HS-27A (cell line): ENCODE measurements at regions not wholly inside any gene's neighbourhood (a gene's known extent, or its start where the extent isn't known, plus 50 kb on each side); places are given as distances from the start of the nearest gene placed in this dataset.
"Not testable (repeated sequence)": the region's sequence is repeated elsewhere in the genome, so short reads cannot be mapped to it uniquely, and the experiment has no call there.

ENCODE experiments used
- DNase-seq: peaks from one replicate; pipeline ENCODE4 v3.0.0-alpha.2; 2012; ENCODE audit warnings: low read depth, missing footprints

GRCh38 chr20:61092251-61092650 is 159.8 kb upstream of the CDH4 start:
- no peak for DNase-seq

DNA sequence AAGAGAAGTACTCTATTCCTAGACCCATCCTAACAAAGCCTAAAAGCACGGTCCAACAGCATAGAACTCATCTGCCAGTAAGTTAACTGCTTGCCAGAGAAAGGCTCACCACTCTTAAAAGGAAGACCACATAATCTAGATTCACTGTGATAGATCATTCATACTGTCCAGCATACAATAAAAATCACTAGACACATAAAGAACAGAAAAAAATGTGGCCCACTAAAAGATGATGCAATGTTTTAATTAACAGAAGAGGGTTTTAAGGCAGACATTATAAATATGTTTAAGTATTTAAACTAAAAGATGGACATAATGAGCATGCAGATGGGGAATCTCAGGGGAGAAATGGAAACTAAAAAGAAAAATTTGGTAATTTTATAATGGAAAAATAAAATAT is 157.5 kb upstream of the CDH4 start:
- no peak for DNase-seq

DNA sequence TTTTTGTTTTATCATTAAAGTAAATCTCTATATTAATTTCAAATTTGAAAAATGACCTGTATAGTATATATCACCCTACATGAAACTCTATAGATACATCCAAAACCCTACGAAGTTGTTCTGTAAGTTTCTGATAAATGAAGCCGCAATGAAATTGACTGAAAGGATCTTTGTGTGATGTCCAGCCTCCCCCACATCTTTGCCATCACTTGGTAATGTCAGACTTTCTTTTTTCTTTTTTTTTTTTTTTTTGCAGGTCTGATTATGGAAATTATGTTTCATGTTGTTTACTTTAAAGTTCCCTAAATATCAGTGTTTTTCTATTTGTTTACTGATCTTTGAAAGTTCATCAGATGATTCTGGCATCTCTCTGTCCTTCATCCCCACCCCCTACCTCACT is 155.6 kb upstream of the CDH4 start:
- no peak for DNase-seq

GRCh38 chr20:61099806-61100205 is 152.3 kb upstream of the CDH4 start:
- no peak for DNase-seq

- no peak for DNase-seq
These were observed 151.6 kb upstream of the CDH4 start for GRCh38 chr20:61100489-61100888.

GRCh38 chr20:61101321-61101720 is 150.7 kb upstream of the CDH4 start:
- not testable (repeated sequence) for DNase-seq

DNA sequence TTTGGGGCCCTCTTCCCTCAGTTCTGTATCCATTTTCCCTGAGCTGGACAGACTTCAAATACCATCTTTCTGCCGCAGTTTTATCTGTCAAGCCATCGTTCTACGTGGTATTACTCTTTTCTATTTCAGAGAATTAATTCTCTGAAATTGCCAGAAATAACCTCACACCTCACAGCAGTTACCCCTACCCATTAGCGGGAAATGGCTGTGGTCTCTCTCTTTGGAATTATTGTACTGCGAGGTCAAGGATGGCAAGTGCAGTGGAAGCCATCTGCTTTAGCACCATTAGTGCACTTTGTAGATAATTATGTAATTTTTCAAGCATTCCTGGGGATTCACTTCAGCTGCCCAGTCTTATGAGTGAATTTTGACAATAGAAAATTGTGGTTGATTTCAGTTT is 147.8 kb upstream of the CDH4 start:
- DNase-seq: no peak

DNA sequence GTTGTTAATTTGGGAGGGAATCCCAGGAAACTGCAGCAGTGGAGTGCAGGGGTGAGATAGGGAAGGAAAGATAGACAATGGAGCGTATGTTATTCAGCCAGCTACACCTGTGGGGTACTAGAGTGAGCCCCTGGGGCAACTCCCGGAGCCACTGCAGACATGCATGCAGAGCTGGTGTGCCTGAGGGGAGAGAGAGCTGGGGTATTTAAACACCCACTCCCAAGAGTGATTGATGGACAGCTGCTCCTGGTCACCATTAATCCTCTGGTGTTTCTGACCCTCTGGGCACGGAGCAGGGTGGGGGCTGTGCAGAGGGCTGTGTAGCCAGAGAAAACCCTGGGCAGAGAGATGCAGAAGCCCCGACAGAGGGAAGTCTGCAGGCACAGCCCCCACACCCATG is 146.7 kb upstream of the CDH4 start:
- DNase-seq: no peak

DNA sequence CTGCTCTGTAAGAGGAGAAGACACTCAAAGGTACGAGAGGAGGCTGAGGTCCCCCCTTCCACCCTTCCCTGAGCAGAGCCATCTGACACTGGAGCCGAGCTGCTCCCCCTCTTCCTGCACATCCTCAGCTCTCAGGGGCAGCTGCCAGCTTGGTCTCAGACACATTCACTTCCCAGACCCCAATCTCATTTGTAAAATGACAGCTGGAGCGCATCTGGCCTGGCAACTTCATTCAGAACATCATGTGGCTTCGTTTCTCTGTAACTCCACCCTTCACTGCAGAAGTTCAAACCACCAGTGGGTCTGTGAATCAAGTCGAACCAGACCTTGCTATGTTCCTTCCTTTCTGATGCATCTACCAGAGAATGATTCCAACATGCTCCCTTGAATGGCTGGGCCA is 145.6 kb upstream of the CDH4 start:
- no peak for DNase-seq

GRCh38 chr20:61109221-61109805 is 142.7 kb upstream of the CDH4 start:
- DNase-seq: no peak

- no peak for DNase-seq
These were observed 139.5 kb upstream of the CDH4 start for GRCh38 chr20:61112515-61112914.

DNA sequence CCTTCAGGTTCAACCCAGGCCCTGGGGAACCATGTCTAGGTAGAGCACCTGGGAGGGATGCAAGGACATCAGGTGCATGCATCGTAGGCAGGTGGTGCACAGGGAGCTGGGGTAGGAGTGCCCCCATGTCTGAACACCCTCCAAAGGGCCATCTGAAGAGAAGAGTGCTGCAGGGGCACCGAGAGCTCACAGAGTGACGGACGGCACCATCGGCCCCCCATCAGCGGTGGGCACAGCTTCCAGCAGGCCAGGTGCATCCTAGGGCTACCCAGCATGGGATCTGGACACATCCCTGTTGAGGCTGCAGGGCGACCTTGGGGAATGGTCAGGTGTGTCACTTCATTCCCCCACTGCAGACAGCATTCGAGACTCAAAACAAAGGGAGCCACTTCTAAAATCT is 138.3 kb upstream of the CDH4 start:
- DNase-seq: no peak

- no peak for DNase-seq
These were observed 137.4 kb upstream of the CDH4 start for GRCh38 chr20:61114493-61115175.

- no peak for DNase-seq
These were observed 136.5 kb upstream of the CDH4 start for GRCh38 chr20:61115364-61116065.

- DNase-seq: no peak
These were observed 134.3 kb upstream of the CDH4 start for GRCh38 chr20:61117725-61118124.

DNA sequence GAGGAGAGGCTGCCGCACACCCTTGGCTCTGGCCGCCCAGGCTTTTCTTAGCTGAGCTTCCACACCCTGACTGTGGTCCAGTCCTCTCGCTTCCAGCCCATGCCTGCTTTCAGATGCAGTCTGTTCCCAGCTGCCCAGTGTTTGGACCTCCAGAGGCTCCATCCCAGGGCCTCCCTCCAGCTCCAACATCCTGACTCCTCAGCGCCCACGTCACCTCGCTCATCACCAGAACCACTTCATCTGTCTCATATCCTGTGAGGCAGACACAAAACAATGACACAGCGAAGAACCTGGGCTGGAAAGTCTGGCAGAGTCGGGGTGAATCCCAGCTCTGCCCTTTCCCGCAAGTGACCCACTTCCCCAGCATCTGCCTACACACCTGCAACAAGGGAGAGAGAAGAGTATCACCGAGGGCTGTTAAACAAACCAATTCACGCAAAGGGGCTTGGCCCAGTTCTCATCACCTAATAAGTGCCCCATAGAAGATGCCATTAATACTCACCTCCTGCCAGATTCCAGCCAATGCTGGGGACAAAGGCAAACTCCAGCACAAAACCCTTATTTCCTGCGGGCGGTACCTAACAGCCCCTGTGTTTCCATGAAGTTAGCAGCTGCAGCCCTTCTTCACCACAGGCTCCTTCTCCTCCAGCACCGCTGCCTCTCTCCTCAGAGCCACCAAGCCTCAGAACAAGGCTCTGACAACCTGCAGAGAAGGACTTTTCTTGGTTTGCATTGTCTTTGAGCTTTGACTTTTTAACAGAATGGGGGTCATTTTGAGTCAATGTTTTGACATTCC is 133.4 kb upstream of the CDH4 start:
- no peak for DNase-seq

DNA sequence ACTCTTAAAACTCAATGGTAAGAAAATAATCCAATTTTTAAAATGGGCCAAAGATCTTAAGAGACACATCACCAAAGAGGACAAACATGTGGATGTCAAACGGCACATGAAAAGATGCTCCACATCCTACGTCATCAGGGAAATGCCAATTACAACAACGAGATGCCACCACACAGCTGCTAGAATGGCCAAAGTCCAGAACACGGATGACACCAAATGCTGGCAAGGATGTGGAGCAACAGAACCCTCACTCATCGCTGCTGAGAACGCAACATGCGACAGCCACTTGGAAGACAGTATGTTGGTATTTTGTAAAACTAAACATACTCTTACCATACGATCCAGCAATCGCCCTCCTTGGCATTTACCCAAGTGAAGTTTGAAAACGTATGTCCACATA is 132.8 kb upstream of the CDH4 start:
- DNase-seq: no peak

DNA sequence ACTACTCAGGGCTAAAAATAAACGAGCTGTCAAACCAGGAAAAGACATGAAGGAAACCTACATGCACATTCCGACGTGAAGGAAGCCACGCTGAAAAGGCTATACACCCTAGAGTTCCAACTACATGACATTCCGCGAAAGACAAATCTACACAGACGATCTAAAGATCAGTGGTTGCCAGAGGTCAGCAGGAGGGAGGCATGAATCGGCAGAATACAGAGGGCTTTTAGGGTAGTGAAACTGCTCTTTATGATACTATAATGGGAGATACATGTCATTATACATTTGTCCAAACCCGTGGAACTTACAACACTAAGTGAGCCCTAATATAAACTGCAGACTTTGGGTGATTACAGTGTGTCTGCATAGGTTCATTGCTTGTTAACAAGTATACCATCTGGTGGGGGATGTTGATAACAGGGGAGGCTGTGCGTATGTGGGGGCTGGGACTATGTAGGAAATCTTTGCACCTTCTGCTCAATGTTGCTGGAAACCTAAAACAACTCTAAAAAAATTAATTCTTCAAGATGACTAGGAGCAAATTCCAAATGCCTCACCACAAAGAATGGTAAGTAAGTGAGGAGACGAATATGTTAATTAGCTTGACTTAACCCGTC is 132.2 kb upstream of the CDH4 start:
- no peak for DNase-seq

GRCh38 chr20:61120595-61121515 is 131.2 kb upstream of the CDH4 start:
- DNase-seq: no peak

DNA sequence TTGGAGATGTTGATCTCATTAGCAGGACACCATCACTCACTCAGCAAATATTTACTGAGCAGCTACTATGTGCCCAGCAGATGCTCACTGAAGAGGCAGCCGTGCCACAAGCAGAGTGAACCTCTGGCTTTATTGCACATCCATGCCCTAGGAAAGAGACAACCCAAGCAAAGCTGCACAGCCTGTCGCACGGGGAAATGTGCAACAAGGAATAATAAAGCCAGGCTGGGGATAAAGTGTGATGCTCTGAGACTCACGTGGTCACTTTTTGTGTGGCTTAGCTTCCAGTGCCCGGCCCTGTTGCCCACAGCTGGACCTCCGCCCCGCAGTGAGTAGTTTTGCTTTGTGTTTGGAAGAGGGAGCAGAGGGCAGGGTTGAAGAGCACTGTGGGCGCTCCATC is 130.4 kb upstream of the CDH4 start:
- no peak for DNase-seq

DNA sequence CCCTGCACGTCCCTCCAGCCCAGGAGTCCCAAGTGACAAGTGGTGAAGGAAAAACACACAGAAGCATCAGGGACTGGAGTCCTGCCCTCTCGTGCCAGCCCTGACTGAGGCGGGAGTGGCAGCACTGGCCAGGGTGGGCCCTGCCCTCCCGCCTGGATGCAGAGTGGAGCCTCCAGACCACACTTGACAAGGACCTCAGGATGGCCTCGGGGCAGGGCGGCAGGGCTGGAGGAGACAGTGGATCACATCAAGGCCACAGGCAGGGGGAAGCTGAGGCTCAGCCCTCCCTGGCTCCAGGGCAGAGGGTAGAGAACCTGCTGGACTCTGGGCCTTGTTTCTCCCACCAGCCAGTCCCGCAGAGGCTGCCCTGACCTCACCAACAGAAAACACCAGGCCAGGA is 128.8 kb upstream of the CDH4 start:
- DNase-seq: no peak
